ENCODE measurements at regions not wholly inside any gene's neighbourhood (a gene's known extent, or its start where the extent isn't known, plus 50 kb on each side); places are given as distances from the start of the nearest gene placed in this dataset.

DNA sequence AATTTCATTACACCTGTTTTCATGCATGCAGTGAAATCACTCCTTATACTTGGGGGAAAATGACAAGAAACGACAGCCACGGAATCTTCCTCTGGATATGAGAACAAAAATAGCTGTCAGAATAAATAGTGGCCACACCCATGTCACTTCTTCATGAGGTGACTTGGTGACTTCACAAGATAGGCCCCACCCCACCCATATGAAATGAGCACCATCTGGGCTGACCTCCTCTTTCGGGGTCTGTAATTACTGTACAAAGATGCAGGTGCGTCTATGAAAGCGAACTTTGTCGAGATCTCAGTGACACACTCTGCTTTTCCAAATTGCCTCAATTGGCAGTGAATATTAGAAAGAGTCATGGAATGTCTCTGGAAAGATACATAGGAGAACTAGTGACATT, 184.2 kb upstream of the CCN2 start:
- H3K36me3 Mint-ChIP-seq (ENCODE audit: low read depth), result no peaks in the 10 kb centered on the region
- no peaks in the 10 kb centered on the region for H3K27me3 Mint-ChIP-seq (ENCODE audit: low read depth)
- H3K9me3 Mint-ChIP-seq, result peaks cover 5% of the 10 kb centered on the region
- H3K27ac Mint-ChIP-seq (ENCODE audit: unreplicated experiment), result no peak overlapping the region
- no peak for DNase-seq (ENCODE audit: low read depth, low spot score)
- H3K4me3 Mint-ChIP-seq, result no peak overlapping the region
- no peak for TF ChIP-seq CTCF (conservative IDR thresholded peaks at IDR 0.05)
- H3K4me1 Mint-ChIP-seq, result peaks cover 50% of the 10 kb centered on the region

GRCh38 chr6:132133736-132134445, 182.7 kb upstream of the CCN2 start:
- no peak for DNase-seq (ENCODE audit: low read depth, low spot score)
- H3K4me1 Mint-ChIP-seq, result peaks cover 50% of the 10 kb centered on the region
- peak overlapping the region; percentile 68 for H3K27ac Mint-ChIP-seq (ENCODE audit: unreplicated experiment)
- no peaks in the 10 kb centered on the region for H3K27me3 Mint-ChIP-seq (ENCODE audit: low read depth)
- no peak overlapping the region for H3K4me3 Mint-ChIP-seq
- H3K9me3 Mint-ChIP-seq, result peaks cover 3% of the 10 kb centered on the region
- H3K36me3 Mint-ChIP-seq (ENCODE audit: low read depth), result no peaks in the 10 kb centered on the region
- no peak for TF ChIP-seq CTCF (conservative IDR thresholded peaks at IDR 0.05)

GRCh38 chr6:132132924-132133639, 181.9 kb upstream of the CCN2 start:
- H3K36me3 Mint-ChIP-seq (ENCODE audit: low read depth), result no peaks in the 10 kb centered on the region
- H3K4me1 Mint-ChIP-seq, result peaks cover 50% of the 10 kb centered on the region
- H3K27ac Mint-ChIP-seq (ENCODE audit: unreplicated experiment), result peak overlapping the region; percentile 52
- no peaks in the 10 kb centered on the region for H3K27me3 Mint-ChIP-seq (ENCODE audit: low read depth)
- H3K9me3 Mint-ChIP-seq, result peaks cover 3% of the 10 kb centered on the region
- TF ChIP-seq CTCF (conservative IDR thresholded peaks at IDR 0.05), result no peak
- H3K4me3 Mint-ChIP-seq, result peak overlapping the region; percentile 17
- no peak for DNase-seq (ENCODE audit: low read depth, low spot score)

DNA sequence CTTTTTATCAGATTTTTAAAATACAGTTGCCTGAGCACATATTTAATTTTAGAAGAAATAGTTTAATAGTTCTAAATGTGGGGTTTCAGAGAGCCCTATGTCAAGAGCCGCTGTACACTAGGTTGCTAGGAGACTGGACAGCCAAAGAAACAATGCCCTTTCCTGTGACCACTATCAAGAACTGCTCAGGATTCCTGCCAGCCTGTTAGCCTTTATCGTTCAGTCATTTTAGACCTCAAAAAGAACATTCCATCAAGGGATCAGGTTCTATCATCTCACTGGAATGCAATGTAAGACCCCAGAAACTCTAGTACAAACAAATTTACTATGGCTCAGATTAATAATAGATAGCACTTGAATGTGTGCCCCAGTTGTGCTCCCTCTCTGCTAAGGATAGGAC, 181.2 kb upstream of the CCN2 start:
- H3K9me3 Mint-ChIP-seq, result peaks cover 1% of the 10 kb centered on the region
- peak overlapping the region; percentile 52 for H3K27ac Mint-ChIP-seq (ENCODE audit: unreplicated experiment)
- H3K36me3 Mint-ChIP-seq (ENCODE audit: low read depth), result peaks cover under 1% of the 10 kb centered on the region
- no peak for DNase-seq (ENCODE audit: low read depth, low spot score)
- H3K4me3 Mint-ChIP-seq, result peak overlapping the region; percentile 11
- peaks cover 50% of the 10 kb centered on the region for H3K4me1 Mint-ChIP-seq
- no peaks in the 10 kb centered on the region for H3K27me3 Mint-ChIP-seq (ENCODE audit: low read depth)
- TF ChIP-seq CTCF (conservative IDR thresholded peaks at IDR 0.05), result no peak

GRCh38 chr6:132131758-132132157, 180.6 kb upstream of the CCN2 start:
- Mint-ChIP-seq H3K36me3 (ENCODE audit: low read depth) (peaks cover 3% of the 10 kb centered on the region), H3K4me1 (peaks cover 50% of the 10 kb centered on the region), H3K9me3 (peaks cover 4% of the 10 kb centered on the region), H3K27me3 (ENCODE audit: low read depth) (no peaks in the 10 kb centered on the region), H3K27ac (ENCODE audit: unreplicated experiment) (no peak overlapping the region), H3K4me3 (no peak overlapping the region)
- DNase-seq (ENCODE audit: low read depth, low spot score), result no peak
- no peak for TF ChIP-seq CTCF (conservative IDR thresholded peaks at IDR 0.05)

Data from neural crest cell (in vitro differentiated cells).